GM19463 (cell line): ENCODE measurements at regions not wholly inside any gene's neighbourhood (a gene's known extent, or its start where the extent isn't known, plus 50 kb on each side); places are given as distances from the start of the nearest gene placed in this dataset.
"Not testable (repeated sequence)": the region's sequence is repeated elsewhere in the genome, so short reads cannot be mapped to it uniquely, and the experiment has no call there.

ENCODE experiments used
- ATAC-seq: cut with Tn5 transposase; IDR thresholded peaks from one replicate; pipeline ENCODE4 v1.9.1; 2021; ENCODE audit warnings: mild to moderate bottlenecking, moderate library complexity; ENCODE audit not compliant: unreplicated experiment

- ATAC-seq: no peak
These were observed 180.9 kb upstream of the ACTBL2 start for GRCh38 chr5:57663466-57663865.

- no peak for ATAC-seq
These were observed 180.4 kb upstream of the ACTBL2 start for GRCh38 chr5:57662991-57663390.

- no peak for ATAC-seq
These were observed 177.3 kb upstream of the ACTBL2 start for GRCh38 chr5:57659886-57660285.

GRCh38 chr5:57658018-57658417 is 175.4 kb upstream of the ACTBL2 start:
- ATAC-seq: no peak

- no peak for ATAC-seq
These were observed 172.6 kb upstream of the ACTBL2 start for GRCh38 chr5:57655228-57655627.

- no peak for ATAC-seq
These were observed 171.2 kb upstream of the ACTBL2 start for GRCh38 chr5:57653636-57654290.

- ATAC-seq: no peak
These were observed 168.5 kb upstream of the ACTBL2 start for GRCh38 chr5:57651127-57651526.

- peak; percentile 95 for ATAC-seq
These were observed 167.9 kb upstream of the ACTBL2 start for GRCh38 chr5:57650360-57651069.

GRCh38 chr5:57642698-57643097 is 160.1 kb upstream of the ACTBL2 start:
- no peak for ATAC-seq

- no peak for ATAC-seq
These were observed 159.5 kb upstream of the ACTBL2 start for GRCh38 chr5:57642066-57642465.

GRCh38 chr5:57635146-57635777 is 152.7 kb upstream of the ACTBL2 start:
- ATAC-seq: no peak

GRCh38 chr5:57632937-57633336 is 150.3 kb upstream of the ACTBL2 start:
- no peak for ATAC-seq

- not testable (repeated sequence) for ATAC-seq
These were observed 148.5 kb upstream of the ACTBL2 start for GRCh38 chr5:57631139-57631538.

GRCh38 chr5:57627661-57628060 is 145.1 kb upstream of the ACTBL2 start:
- ATAC-seq: no peak

GRCh38 chr5:57626703-57627102 is 144.1 kb upstream of the ACTBL2 start:
- ATAC-seq: no peak

- no peak for ATAC-seq
These were observed 139.0 kb upstream of the ACTBL2 start for GRCh38 chr5:57621624-57622023.

- no peak for ATAC-seq
These were observed 136.3 kb upstream of the ACTBL2 start for GRCh38 chr5:57618767-57619381.

- ATAC-seq: no peak
These were observed 131.1 kb upstream of the ACTBL2 start for GRCh38 chr5:57613741-57614140.

GRCh38 chr5:57611177-57611576 is 128.6 kb upstream of the ACTBL2 start:
- no peak for ATAC-seq

- no peak for ATAC-seq
These were observed 125.9 kb upstream of the ACTBL2 start for GRCh38 chr5:57608542-57608941.

GRCh38 chr5:57601996-57602395 is 119.4 kb upstream of the ACTBL2 start:
- no peak for ATAC-seq

GRCh38 chr5:57600321-57600720 is 117.7 kb upstream of the ACTBL2 start:
- ATAC-seq: no peak
